H9 (cell line): ENCODE measurements at regions not wholly inside any gene's neighbourhood (a gene's known extent, or its start where the extent isn't known, plus 50 kb on each side); places are given as distances from the start of the nearest gene placed in this dataset.

Experiments used
- DNase-seq: peaks from one replicate; pipeline ENCODE4 v3.0.0-alpha.2; 2017
- H2AFZ ChIP-seq: one replicate; pipeline ENCODE4 v1.6.1; 2013; ENCODE audit warnings: mild to moderate bottlenecking, low read length, control low read depth, moderate library complexity
- H2AK5ac ChIP-seq: 2 replicates; pipeline ENCODE4 v1.6.1; 2013; ENCODE audit warnings: low read length, control low read depth, mixed read lengths; ENCODE audit not compliant: insufficient read length
- H2BK120ac ChIP-seq: one replicate; pipeline ENCODE4 v1.6.1; 2013; ENCODE audit warnings: low read depth, mild to moderate bottlenecking, low read length, control low read depth, inconsistent platforms; ENCODE audit not compliant: poor library complexity, severe bottlenecking
- H2BK12ac ChIP-seq: 2 replicates; pipeline ENCODE4 v1.6.1; 2013; ENCODE audit warnings: low read length, control low read depth, mixed read lengths, low read depth; ENCODE audit not compliant: insufficient read length
- H2BK15ac ChIP-seq: 2 replicates; pipeline ENCODE4 v1.6.1; 2013; ENCODE audit warnings: low read depth, low read length, control low read depth
- H2BK20ac ChIP-seq: one replicate; pipeline ENCODE4 v1.6.1; 2013; ENCODE audit warnings: low read depth, mild to moderate bottlenecking, low read length, control low read depth, inconsistent platforms; ENCODE audit not compliant: poor library complexity, severe bottlenecking
- H2BK5ac ChIP-seq: 2 replicates; pipeline ENCODE4 v1.6.1; 2013; ENCODE audit warnings: low read length, control low read depth, mixed read lengths; ENCODE audit not compliant: insufficient read length
- H3K14ac ChIP-seq: 2 replicates; pipeline ENCODE4 v1.6.1; 2013; ENCODE audit warnings: low read length, control low read depth; ENCODE audit not compliant: insufficient read depth
- H3K18ac ChIP-seq: 2 replicates; pipeline ENCODE4 v1.6.1; 2013; ENCODE audit warnings: low read depth, mild to moderate bottlenecking, mixed read lengths, low read length, control low read depth; ENCODE audit not compliant: insufficient read length
- H3K23ac ChIP-seq: 2 replicates; pipeline ENCODE4 v1.6.1; 2013; ENCODE audit warnings: low read length, control low read depth, mixed read lengths, low read depth; ENCODE audit not compliant: insufficient read length
- H3K23me2 ChIP-seq: 2 replicates; pipeline ENCODE4 v1.6.1; 2013; ENCODE audit warnings: low read depth, mild to moderate bottlenecking, mixed read lengths, low read length, control low read depth; ENCODE audit not compliant: insufficient read length, poor library complexity, severe bottlenecking
- H3K27ac ChIP-seq: 2 replicates; pipeline ENCODE4 v1.5.1; 2013; ENCODE audit warnings: low read length, control low read depth, mixed read lengths, low read depth; ENCODE audit not compliant: insufficient read length
- H3K27me3 ChIP-seq: 2 replicates; pipeline ENCODE4 v1.6.1; 2013; ENCODE audit warnings: low read length, control low read depth, inconsistent platforms; ENCODE audit not compliant: insufficient read depth
- H3K4ac ChIP-seq: 2 replicates; pipeline ENCODE4 v1.6.1; 2013; ENCODE audit warnings: low read depth, mild to moderate bottlenecking, control low read depth, inconsistent platforms, low read length, moderate library complexity
- H3K4me1 ChIP-seq: 2 replicates; pipeline ENCODE4 v1.6.1; 2013; ENCODE audit warnings: low read length, control low read depth, inconsistent platforms; ENCODE audit not compliant: insufficient read depth
- H3K4me2 ChIP-seq: 2 replicates; pipeline ENCODE4 v1.6.1; 2013; ENCODE audit warnings: low read length, control low read depth, mixed read lengths; ENCODE audit not compliant: insufficient read length, insufficient read depth
- H3K56ac ChIP-seq: 2 replicates; pipeline ENCODE4 v1.6.1; 2013; ENCODE audit warnings: low read depth, mild to moderate bottlenecking, mixed read lengths, low read length, control low read depth; ENCODE audit not compliant: insufficient read length
- H3K79me1 ChIP-seq: 2 replicates; pipeline ENCODE4 v1.6.1; 2013; ENCODE audit warnings: low read depth, mild to moderate bottlenecking, moderate library complexity, low read length, control low read depth, inconsistent platforms; ENCODE audit not compliant: insufficient read depth, poor library complexity, severe bottlenecking
- H3K79me2 ChIP-seq: 2 replicates; pipeline ENCODE4 v1.6.1; 2013; ENCODE audit warnings: low read length, control low read depth, inconsistent platforms; ENCODE audit not compliant: insufficient read depth
- H3K9ac ChIP-seq: 2 replicates; pipeline ENCODE4 v1.6.1; 2013; ENCODE audit warnings: low read length, control low read depth, mixed read lengths; ENCODE audit not compliant: insufficient read length; ENCODE audit errors: extremely low read depth
- H3K9me3 ChIP-seq: one replicate; pipeline ENCODE4 v1.6.1; 2013; ENCODE audit warnings: low read depth, low read length, inconsistent platforms; ENCODE audit not compliant: control insufficient read depth
- H3T11ph ChIP-seq: one replicate; pipeline ENCODE4 v1.6.1; 2013; ENCODE audit warnings: mild to moderate bottlenecking, low read length, control low read depth, inconsistent platforms
- H4K20me1 ChIP-seq: one replicate; pipeline ENCODE4 v1.6.1; 2013; ENCODE audit not compliant: control insufficient read depth, insufficient read length, insufficient read depth
- H4K5ac ChIP-seq: 2 replicates; pipeline ENCODE4 v1.6.1; 2013; ENCODE audit warnings: low read depth, mild to moderate bottlenecking, mixed read lengths, low read length, control low read depth; ENCODE audit not compliant: insufficient read length
- H4K8ac ChIP-seq: replicated peaks from 2 replicates; pipeline ENCODE4 v1.6.1; 2013; ENCODE audit warnings: low read length, control low read depth, mixed read lengths, low read depth; ENCODE audit not compliant: insufficient read length
- H4K91ac ChIP-seq: 2 replicates; pipeline ENCODE4 v1.6.1; 2013; ENCODE audit warnings: low read depth, mild to moderate bottlenecking, moderate library complexity, mixed read lengths, low read length, control low read depth; ENCODE audit not compliant: insufficient read length
- H3K27ac Mint-ChIP-seq, 3 experiments: 2 replicates in 2 of 3; 3 replicates in 1 of 3; pipeline ENCODE4 v1.8.0; 2020 to 2021; ENCODE audit warnings: mixed read lengths in 3 of 3, mild to moderate bottlenecking in 1 of 3, moderate library complexity in 1 of 3
- H3K27me3 Mint-ChIP-seq: 2 replicates; pipeline ENCODE4 v1.8.0; 2021; ENCODE audit warnings: low read depth, mild to moderate bottlenecking, moderate library complexity, mixed read lengths
- H3K36me3 Mint-ChIP-seq, 3 experiments: 2 replicates in 2 of 3; 3 replicates in 1 of 3; pipeline ENCODE4 v1.8.0; 2020 to 2021; ENCODE audit warnings: low read depth in 3 of 3, mixed read lengths in 3 of 3; ENCODE audit not compliant: insufficient read depth in 1 of 3
- H3K4me1 Mint-ChIP-seq, 2 experiments: 2 replicates each; pipeline ENCODE4 v1.8.0; 2020; ENCODE audit warnings: mixed read lengths in 2 of 2
- H3K4me3 Mint-ChIP-seq, 2 experiments: 2 replicates in 1 of 2; 3 replicates in 1 of 2; pipeline ENCODE4 v1.8.0; 2020 to 2021; ENCODE audit warnings: mild to moderate bottlenecking in 2 of 2, mixed read lengths in 2 of 2, moderate library complexity in 1 of 2
- H3K9me3 Mint-ChIP-seq, 2 experiments: 2 replicates in 1 of 2; 3 replicates in 1 of 2; pipeline ENCODE4 v1.8.0; 2020; ENCODE audit warnings: mild to moderate bottlenecking in 2 of 2, mixed read lengths in 2 of 2, moderate library complexity in 1 of 2
- WGBS: extraction: QIAGEN DNeasy Blood & Tissue Kit; methylation state at CpG from one replicate; pipeline ENCODE4 v1.1.7; 2013; ENCODE audit warnings: missing lambda C conversion rate, low lambda C conversion rate, mixed read lengths; ENCODE audit not compliant: insufficient read length; ENCODE audit errors: extremely low coverage; 5-methylcytosine and 5-hydroxymethylcytosine counted together
- TF ChIP-seq, protein P1 (sequence below): fragments of 200-600 bp; sonication (generic); conservative IDR thresholded peaks from 3 replicates; pipeline ENCODE4 v1.8.0; 2021; ENCODE audit warnings: antibody characterized with exemption, mild to moderate bottlenecking

- Histone ChIP-seq H4K20me1 (no peaks in the 10 kb centered on the region), H2BK12ac (no peak overlapping the region), H3K56ac (no peak overlapping the region), H3K9ac (no peak overlapping the region), H2AK5ac (no peak overlapping the region), H2AFZ (no peak overlapping the region), H3K27ac (no peak overlapping the region), H2BK5ac (no peak overlapping the region), H4K91ac (no peak overlapping the region), H2BK20ac (no peak overlapping the region), H3T11ph (no peak overlapping the region), H3K4me2 (no peak overlapping the region), H3K18ac (no peak overlapping the region), H3K4ac (no peak overlapping the region), H2BK120ac (no peak overlapping the region), H3K79me1 (no peaks in the 10 kb centered on the region), H3K79me2 (no peaks in the 10 kb centered on the region), H3K14ac (no peak overlapping the region), H3K9me3 (no peaks in the 10 kb centered on the region), H3K23me2 (no peaks in the 10 kb centered on the region), H3K4me1 (peaks cover 2% of the 10 kb centered on the region; the same call in 1 of the 2 replicates), H4K5ac (peak overlapping the region; percentile 68), H3K23ac (no peak overlapping the region), H3K27me3 (no peaks in the 10 kb centered on the region), H4K8ac (no peak overlapping the region), H2BK15ac (no peak overlapping the region)
- WGBS = no CpG with 5 or more reads among the region's 4 CpGs
- Mint-ChIP-seq H3K9me3 (no peaks in the 10 kb centered on the region), H3K4me3 (no peak overlapping the region), H3K27ac (no peak overlapping the region), H3K36me3 (no peaks in the 10 kb centered on the region), H3K27me3 (no peaks in the 10 kb centered on the region), H3K4me1 (peaks cover 5% of the 10 kb centered on the region in 2 experiments)
- DNase-seq = no peak
- TF ChIP-seq, protein P1, sequence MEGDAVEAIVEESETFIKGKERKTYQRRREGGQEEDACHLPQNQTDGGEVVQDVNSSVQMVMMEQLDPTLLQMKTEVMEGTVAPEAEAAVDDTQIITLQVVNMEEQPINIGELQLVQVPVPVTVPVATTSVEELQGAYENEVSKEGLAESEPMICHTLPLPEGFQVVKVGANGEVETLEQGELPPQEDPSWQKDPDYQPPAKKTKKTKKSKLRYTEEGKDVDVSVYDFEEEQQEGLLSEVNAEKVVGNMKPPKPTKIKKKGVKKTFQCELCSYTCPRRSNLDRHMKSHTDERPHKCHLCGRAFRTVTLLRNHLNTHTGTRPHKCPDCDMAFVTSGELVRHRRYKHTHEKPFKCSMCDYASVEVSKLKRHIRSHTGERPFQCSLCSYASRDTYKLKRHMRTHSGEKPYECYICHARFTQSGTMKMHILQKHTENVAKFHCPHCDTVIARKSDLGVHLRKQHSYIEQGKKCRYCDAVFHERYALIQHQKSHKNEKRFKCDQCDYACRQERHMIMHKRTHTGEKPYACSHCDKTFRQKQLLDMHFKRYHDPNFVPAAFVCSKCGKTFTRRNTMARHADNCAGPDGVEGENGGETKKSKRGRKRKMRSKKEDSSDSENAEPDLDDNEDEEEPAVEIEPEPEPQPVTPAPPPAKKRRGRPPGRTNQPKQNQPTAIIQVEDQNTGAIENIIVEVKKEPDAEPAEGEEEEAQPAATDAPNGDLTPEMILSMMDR = no peak
These were observed 174.6 kb downstream of the CHRM3 start for GRCh38 chr1:239560921-239561320.
